Fibroblast of skin of right quadriceps (primary cell): ENCODE measurements at regions not wholly inside any gene's neighbourhood (a gene's known extent, or its start where the extent isn't known, plus 50 kb on each side); places are given as distances from the start of the nearest gene placed in this dataset.
"Not testable (repeated sequence)": the region's sequence is repeated elsewhere in the genome, so short reads cannot be mapped to it uniquely, and the experiment has no call there.

Experiments
- DNase-seq: peaks from one replicate; pipeline ENCODE4 v3.0.0-alpha.2; 2013

- not testable (repeated sequence) for DNase-seq
These were observed 140.3 kb downstream of the RTP5 start for GRCh38 chr2:242009846-242010245.

DNA sequence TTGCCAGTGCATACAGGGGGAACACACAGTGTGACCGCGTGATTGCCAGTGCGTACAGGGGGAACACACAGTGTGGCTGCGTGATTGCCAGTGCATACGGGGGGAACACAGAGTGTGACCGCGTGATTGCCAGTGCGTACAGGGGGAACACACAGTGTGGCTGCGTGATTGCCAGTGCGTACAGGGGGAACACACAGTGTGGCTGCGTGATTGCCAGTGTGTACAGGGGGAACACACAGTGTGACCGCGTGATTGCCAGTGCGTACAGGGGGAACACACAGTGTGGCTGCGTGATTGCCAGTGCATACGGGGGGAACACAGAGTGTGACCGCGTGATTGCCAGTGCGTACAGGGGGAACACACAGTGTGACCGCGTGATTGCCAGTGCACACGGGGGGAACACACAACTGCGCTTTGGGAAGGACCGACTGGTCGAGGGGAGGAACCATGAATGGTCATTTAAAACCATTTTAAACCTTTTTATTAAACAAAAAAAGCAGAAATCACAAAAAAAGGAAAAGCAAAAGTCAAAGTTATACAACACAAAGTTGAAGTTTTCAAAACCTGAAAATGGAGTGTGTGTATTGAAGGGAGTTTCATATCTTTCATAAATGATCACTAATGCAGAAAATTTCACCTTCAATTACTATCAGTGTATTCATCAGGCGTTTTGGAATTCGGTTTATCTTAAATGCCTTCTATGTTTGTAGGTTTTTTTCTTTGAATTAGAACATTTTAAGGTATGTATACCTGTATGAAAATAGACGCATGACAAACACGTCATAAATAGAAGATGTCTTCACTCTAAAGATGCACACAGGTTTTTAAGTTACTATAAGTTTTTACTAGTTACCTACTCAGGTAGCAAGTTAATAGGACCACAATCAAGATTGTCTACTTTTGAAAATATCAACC is 141.0 kb downstream of the RTP5 start:
- DNase-seq, result not testable (repeated sequence)

GRCh38 chr2:242011167-242011513 is 141.6 kb downstream of the RTP5 start:
- DNase-seq, result no peak

DNA sequence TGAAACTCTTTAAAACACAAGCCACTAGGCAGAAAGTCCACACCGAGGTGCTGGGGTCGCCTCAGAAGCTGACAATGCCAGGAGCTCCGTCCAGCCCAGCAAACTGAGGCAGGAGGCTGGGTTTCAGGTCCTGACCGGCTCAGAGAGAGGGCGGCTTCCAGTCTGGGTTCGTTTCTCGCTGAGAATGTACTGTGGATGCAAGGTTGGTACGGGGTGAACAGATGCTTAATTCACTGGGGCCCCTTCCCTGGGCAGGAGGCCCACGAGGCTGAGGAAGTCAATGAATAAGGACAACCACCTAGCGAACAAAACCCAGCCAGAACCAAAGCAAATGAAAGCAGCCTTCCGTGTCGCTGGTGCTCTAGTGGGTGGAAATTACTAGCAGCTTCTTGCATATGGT is 142.0 kb downstream of the RTP5 start:
- no peak for DNase-seq

DNA sequence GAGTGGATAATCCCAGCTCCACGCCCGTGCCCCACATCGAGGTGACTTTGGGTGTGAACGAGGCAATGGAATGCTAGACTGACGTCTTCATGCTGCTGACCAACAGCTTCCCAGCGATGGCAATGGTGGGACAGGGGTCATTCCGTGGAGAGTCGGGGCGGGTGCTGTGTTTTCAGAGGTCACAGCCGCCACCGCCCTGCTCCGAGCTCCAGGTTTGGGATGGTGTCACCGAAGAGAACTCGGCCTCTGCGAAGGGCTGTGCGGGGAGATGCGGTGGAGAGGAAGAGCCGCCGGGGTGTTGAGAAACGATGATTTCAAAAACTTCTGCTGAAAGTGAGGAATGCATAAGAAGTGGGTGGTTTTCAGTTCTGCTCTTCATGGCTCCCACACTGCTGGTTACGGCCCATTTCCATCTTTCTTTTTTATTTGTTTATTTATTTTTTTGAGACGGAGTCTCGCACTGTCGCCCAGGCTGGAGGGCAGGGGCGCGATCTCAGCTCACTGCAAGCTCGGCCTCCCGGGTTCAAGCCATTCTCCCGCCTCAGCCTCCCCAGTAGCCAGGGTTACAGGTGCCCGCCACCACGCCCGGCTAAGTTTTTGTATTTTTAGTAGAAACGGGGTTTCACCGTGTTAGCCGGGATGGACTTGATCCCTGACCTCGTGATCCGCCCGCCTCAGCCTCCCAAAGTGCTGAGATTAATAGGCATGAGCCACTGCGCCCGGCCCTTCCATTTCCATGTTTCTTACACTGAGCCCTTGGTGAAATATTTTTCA is 142.6 kb downstream of the RTP5 start:
- no peak for DNase-seq

GRCh38 chr2:242012956-242013764 is 143.6 kb downstream of the RTP5 start:
- DNase-seq, result no peak

DNA sequence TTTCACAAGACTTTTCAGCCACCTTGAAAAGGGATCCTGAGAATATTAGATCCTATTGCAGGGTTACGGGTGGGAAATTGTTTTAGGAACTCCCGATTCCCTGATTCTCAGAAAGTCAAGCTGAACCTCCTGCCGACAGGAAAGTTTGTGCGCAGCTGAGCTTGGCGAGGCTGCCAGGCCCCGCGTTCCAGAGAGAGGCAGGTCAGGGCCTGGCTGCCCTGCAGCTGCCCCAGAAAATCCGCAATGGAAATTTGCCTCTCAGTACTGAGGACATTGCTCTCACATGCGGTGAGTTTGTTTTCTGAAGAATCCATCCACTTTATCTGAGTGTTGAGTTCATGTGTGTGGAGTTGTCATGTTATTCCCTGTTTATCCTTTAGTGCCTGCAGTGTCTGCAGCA is 144.2 kb downstream of the RTP5 start:
- no peak for DNase-seq

GRCh38 chr2:242015108-242016065 is 145.9 kb downstream of the RTP5 start:
- no peak for DNase-seq

DNA sequence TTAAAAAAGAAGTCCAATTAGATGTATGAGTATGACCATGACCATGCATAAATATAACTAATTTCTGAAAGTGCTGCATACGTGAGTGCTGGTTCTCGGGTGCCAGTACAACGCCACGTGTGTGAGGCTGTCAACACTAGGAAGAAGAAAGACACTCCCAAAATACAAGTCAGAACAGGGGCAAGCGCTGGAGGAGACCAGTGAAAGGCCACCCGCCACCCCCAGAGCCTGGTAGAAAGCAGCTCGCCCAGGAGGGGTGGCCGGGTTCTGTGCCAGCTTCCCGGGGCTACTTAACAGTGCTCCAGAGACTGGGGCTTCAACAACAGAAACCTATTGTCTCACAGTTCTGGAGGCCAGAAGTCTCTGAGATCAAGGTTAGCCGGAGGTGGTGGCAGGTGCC is 147.6 kb downstream of the RTP5 start:
- no peak for DNase-seq

- not testable (repeated sequence) for DNase-seq
These were observed 148.9 kb downstream of the RTP5 start for GRCh38 chr2:242018416-242018815.

DNA sequence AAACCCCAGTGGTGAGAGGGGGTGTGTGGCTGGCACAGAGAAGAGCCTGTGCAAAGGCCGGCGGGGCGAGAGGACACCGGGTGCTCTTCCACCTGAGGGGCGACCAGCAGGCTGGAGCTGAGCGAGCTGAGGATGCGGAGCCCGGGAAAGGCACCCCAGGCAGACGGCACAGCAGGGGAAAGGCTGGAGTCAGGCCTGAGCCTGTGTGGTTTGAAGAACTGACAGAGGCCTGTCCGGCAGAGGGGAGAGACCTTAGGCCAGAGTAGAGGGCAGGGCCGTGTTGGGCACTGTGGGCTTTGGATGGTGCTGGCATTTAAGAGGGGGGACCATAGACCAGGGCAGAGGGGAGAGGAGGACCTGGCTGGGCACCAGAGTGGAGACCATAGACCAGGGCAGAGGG is 149.8 kb downstream of the RTP5 start:
- DNase-seq, result no peak

DNA sequence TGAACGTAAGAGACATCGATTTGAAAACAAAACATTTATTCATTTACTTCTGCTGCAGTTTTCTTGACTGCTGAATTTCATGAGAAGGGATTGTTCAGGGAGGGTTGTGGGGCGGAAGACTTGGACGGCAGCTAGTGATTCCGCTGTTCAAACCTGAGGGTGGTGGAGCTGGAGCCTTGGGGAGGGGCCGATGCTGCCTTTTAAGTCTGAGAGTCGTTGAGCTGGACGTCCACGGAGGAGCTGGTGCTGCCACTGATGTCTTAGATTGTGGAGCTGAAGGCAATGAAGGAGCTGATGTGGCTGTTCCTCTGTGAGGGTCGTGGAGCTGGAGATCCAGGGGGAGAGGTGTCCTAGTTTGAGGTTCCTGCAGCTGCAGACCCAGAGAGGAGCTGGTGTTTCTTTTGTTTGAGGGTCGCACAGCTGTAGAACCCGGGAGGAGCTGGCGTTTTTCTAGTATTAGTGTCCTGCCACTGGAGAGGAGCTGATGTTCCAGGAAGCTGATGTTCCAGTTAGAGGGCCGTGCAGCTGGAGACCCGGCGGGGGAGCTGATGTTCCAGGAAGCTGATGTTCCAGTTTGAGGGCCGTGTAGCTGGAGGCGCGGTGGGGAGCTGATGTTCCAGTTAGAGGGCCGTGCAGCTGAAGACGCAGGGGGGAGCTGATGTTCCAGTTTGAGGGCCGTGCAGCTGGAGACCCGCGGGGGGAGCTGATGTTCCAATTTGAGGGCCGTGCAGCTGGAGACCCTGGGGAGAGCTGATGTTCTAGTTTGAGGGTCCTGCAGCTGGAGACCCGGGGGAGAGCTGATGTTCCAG is 150.9 kb downstream of the RTP5 start:
- DNase-seq, result peak; percentile 19

GRCh38 chr2:242022550-242023290 is 153.2 kb downstream of the RTP5 start:
- DNase-seq, result no peak

GRCh38 chr2:242024751-242025355 is 155.3 kb downstream of the RTP5 start:
- DNase-seq, result no peak

DNA sequence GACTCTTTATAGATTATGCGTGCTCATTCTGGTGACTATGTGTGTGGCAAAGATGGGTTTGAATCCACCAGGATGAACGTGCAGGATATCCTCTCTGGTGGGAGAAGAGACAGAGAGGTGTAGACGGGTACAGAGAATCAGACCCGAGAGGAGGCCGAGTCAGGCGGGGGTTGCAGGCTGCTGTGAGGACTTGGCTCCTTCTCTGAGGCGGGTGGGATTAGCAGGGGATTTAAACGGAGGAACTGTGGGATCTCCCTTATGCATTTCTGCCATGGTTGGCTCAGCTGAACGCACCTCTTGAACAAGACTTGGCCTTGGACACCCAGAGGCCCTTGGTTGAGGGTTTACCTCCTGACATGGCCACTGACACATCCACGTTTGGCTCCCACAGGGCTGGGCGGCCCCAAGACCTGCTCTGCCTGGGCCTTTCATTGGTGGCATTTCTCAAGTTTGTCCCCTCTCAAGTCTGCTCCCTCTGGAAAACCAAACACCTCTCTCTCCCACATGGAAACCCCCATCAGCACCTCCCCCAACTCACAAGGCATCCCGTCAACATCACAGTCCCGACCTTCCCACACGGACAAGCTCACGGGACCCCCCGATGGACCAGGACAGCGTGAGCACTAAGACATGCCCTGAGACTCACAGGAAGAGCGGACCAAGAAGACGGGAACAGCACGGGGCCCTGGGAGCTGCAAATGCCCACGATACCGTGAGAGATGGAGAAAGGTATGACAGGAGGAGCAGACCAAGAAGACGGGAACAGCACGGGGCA is 158.3 kb downstream of the RTP5 start:
- no peak for DNase-seq

DNA sequence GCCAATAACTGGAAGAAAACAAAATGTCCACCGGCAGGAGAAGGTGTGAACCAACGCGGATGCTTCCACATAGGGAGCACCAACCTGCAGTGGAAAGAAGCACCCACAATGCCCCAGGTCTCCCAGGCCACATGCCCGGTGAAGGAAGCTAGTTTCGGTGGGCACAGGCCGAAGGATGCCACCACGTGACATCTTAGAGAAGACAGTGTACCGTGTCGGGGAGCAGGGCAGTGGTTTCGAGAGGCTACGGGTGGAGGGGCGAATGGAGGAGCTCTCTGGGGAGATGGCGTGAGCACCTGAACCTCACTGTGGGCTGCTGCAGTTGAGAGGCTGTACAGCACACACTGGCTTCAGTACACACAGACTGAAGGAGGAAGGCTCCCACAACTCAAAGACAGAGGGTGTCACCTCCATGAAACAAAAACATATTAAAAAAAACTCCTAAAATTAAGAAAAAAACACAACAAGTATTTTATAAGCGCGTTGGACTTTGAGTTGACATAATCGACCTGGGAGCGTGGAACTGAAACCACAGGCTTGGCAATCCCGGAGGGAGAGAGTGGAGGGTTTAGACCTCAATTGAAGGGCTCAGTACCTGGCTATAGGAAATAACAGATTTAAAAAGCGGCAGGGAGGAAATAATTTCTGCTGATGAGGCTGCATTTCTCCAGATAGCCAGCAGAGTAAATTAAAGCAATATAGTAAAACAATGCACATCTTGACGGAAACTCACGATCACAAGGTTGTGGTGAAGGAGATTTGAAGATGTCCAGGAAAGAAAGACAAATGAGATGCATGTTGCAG is 160.1 kb downstream of the RTP5 start:
- no peak for DNase-seq

DNA sequence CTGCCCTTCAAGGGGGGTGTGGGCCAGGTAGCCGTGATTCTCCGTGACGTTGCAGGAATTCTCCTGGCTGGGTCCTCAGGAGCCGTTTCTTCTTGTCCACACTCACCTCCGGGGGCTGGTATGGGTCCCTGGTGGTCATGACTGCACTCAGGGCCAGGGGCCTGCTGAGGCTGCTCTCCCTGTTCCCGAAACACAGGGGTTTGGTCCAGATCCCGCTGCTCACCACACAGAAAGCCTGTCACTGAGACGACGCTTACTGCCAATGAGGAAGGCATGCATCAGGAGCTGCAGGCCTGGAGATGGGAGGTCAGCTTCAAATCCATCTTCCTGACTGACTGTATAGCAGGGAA is 160.7 kb downstream of the RTP5 start:
- DNase-seq, result no peak

DNA sequence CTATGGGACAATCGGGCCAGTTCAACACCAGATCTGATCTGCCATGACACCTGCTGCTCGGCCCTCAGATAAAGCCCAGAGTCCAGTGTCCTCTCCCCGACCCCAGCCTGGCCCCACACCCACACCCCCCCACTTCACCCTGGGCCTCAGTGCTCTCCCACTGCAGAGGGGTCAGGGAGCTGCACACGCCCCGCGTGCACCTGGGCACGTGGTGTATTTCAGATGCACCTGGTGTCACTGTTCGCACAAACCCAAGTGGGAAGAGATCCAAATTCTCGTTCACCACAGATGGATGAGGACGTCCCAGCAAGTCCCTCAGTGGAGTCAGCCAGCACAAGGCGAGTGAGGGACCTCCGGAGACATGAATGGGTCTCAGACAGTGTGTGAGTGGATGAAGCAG is 161.3 kb downstream of the RTP5 start:
- no peak for DNase-seq
